Fibroblast of lung (primary cell): ENCODE measurements at regions not wholly inside any gene's neighbourhood (a gene's known extent, or its start where the extent isn't known, plus 50 kb on each side); places are given as distances from the start of the nearest gene placed in this dataset.
A peak's percentile ranks its signal among the peaks of the same experiment; 100 is the strongest.

Source experiments
- DNase-seq, 2 donors: peaks; one replicate each; pipeline versions ENCODE4 v3.0.0 to v3.0.0-alpha.2; 2010; ENCODE audit warnings: low read depth in 2 of 2
- H2AFZ ChIP-seq: 2 replicates; pipeline ENCODE4 v1.5.1; 2012; ENCODE audit warnings: low read length, control low read depth, inconsistent platforms
- H3K27ac ChIP-seq: 2 replicates; pipeline ENCODE4 v1.5.1; 2011; ENCODE audit warnings: low read length, control low read depth; ENCODE audit not compliant: insufficient read depth
- H3K27me3 ChIP-seq: 2 replicates; pipeline ENCODE4 v1.5.1; 2011; ENCODE audit warnings: mild to moderate bottlenecking, low read length; ENCODE audit not compliant: control insufficient read depth, insufficient read depth
- H3K36me3 ChIP-seq: 2 replicates; pipeline ENCODE4 v1.5.1; 2011; ENCODE audit warnings: low read length; ENCODE audit not compliant: control insufficient read depth, insufficient read depth
- H3K4me1 ChIP-seq: 2 replicates; pipeline ENCODE4 v1.5.1; 2011; ENCODE audit warnings: low read length; ENCODE audit not compliant: control insufficient read depth, insufficient read depth; ENCODE audit errors: extremely low read depth
- H3K4me2 ChIP-seq: 2 replicates; pipeline ENCODE4 v1.5.1; 2011; ENCODE audit warnings: low read length, control low read depth; ENCODE audit not compliant: insufficient read depth; ENCODE audit errors: extremely low read depth
- H3K4me3 ChIP-seq, 4 experiments: fragments of 200-600 bp in 1 of 4; sonication (generic) in 1 of 4; replicated peaks in 1 of 4; 2 replicates each; pipeline ENCODE4 v1.5.1; 2011 to 2016; ENCODE audit warnings: low read length in 4 of 4, low read depth in 3 of 4, mild to moderate bottlenecking in 3 of 4, control low read depth in 2 of 4, inconsistent platforms in 1 of 4, mixed read lengths in 1 of 4; ENCODE audit not compliant: insufficient read depth in 1 of 4; ENCODE audit errors: control extremely low read depth in 1 of 4
- H3K79me2 ChIP-seq: 2 replicates; pipeline ENCODE4 v1.5.1; 2012; ENCODE audit warnings: mild to moderate bottlenecking, low read length, inconsistent platforms; ENCODE audit not compliant: control insufficient read depth, insufficient read depth
- H3K9ac ChIP-seq: 2 replicates; pipeline ENCODE4 v1.5.1; 2011; ENCODE audit warnings: mild to moderate bottlenecking, low read length, control low read depth; ENCODE audit not compliant: insufficient read depth
- H3K9me3 ChIP-seq: 2 replicates; pipeline ENCODE4 v1.5.1; 2012; ENCODE audit warnings: low read depth, low read length; ENCODE audit not compliant: control insufficient read depth, insufficient read depth
- H4K20me1 ChIP-seq: 2 replicates; pipeline ENCODE4 v1.5.1; 2011; ENCODE audit warnings: low read length; ENCODE audit not compliant: control insufficient read depth, insufficient read depth; ENCODE audit errors: extremely low read depth
- CTCF ChIP-seq, 2 donors: IDR thresholded peaks in 1 of 2; conservative IDR thresholded peaks in 1 of 2; 1 replicate in 1 of 2; 2 replicates in 1 of 2; pipeline ENCODE4 v1.5.1; 2011 to 2012; ENCODE audit warnings: low read length in 2 of 2, control low read depth in 1 of 2, inconsistent platforms in 1 of 2, low read depth in 1 of 2, mild to moderate bottlenecking in 1 of 2
- EZH2 ChIP-seq: IDR thresholded peaks from 2 replicates; pipeline ENCODE4 v1.5.1; 2012; ENCODE audit warnings: low read length, control low read depth, mild to moderate bottlenecking; ENCODE audit errors: missing control alignments

GRCh38 chr5:9785751-9786150 lies 155.6 kb upstream of the TAS2R1 start:
- Histone ChIP-seq H3K79me2 (no peaks in the 10 kb centered on the region), H3K4me2 (peak overlapping the region; percentile 45), H3K9me3 (no peaks in the 10 kb centered on the region), H4K20me1 (no peaks in the 10 kb centered on the region), H3K9ac (no peak overlapping the region), H3K4me3 (no peak overlapping the region), H2AFZ (no peak overlapping the region), H3K27ac (no peak overlapping the region), H3K27me3 (peaks cover 2% of the 10 kb centered on the region), H3K36me3 (no peaks in the 10 kb centered on the region), H3K4me1 (no peaks in the 10 kb centered on the region)
- TF ChIP-seq CTCF (conservative IDR thresholded peaks at IDR 0.05 in 1 of 2, IDR thresholded peaks at IDR 0.05 in 1 of 2; ENCODE audit: low read depth in 1 of 2, low read length in 2 of 2), result no peak
- no peak for TF ChIP-seq EZH2
- peak in 1 of 2 donors; percentile 72 for DNase-seq

DNA sequence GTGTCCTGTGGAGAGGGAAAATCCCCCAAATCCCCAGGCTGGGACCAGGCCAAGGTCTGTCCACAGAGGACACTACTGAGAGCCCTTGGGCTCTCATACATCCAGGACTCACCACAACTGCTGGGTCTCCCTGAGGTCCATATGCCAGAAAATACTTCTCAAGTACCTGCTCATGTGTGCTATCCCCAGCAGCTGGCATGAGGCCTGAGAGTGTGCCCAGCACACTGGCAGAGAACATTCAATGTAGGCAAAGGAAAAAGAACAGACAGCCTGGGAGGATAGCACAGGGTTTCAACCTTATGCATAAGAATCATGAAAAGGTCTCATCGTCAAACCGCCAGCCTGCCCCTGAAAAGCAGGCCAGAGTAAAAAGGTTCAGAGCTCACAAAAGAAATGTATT lies 154.1 kb upstream of the TAS2R1 start:
- H3K4me3 ChIP-seq, result no peak overlapping the region
- H3K79me2 ChIP-seq, result no peaks in the 10 kb centered on the region
- H2AFZ ChIP-seq, result no peak overlapping the region
- H3K9me3 ChIP-seq, result no peaks in the 10 kb centered on the region
- peaks cover 2% of the 10 kb centered on the region for H3K27me3 ChIP-seq
- H3K36me3 ChIP-seq, result no peaks in the 10 kb centered on the region
- no peak for DNase-seq
- no peaks in the 10 kb centered on the region for H3K4me1 ChIP-seq
- H3K9ac ChIP-seq, result no peak overlapping the region
- TF ChIP-seq CTCF (conservative IDR thresholded peaks at IDR 0.05 in 1 of 2, IDR thresholded peaks at IDR 0.05 in 1 of 2; ENCODE audit: low read depth in 1 of 2, low read length in 2 of 2) (no peak), EZH2 (no peak)
- no peak overlapping the region for H3K4me2 ChIP-seq
- no peaks in the 10 kb centered on the region for H4K20me1 ChIP-seq
- no peak overlapping the region for H3K27ac ChIP-seq

GRCh38 chr5:9782826-9783560 lies 152.8 kb upstream of the TAS2R1 start:
- Histone ChIP-seq H3K27ac (no peak overlapping the region), H3K9ac (no peak overlapping the region), H3K9me3 (no peaks in the 10 kb centered on the region), H3K4me1 (no peaks in the 10 kb centered on the region), H3K27me3 (peaks cover 2% of the 10 kb centered on the region), H3K4me3 (no peak overlapping the region), H4K20me1 (no peaks in the 10 kb centered on the region), H3K4me2 (no peak overlapping the region), H3K36me3 (no peaks in the 10 kb centered on the region), H2AFZ (no peak overlapping the region), H3K79me2 (no peaks in the 10 kb centered on the region)
- peak in 1 of 2 donors; percentile 84 for DNase-seq
- TF ChIP-seq EZH2 (no peak), CTCF (conservative IDR thresholded peaks at IDR 0.05 in 1 of 2, IDR thresholded peaks at IDR 0.05 in 1 of 2; ENCODE audit: low read depth in 1 of 2, low read length in 2 of 2) (no peak)
